WTC11 (cell line): ENCODE measurements at regions not wholly inside any gene's neighbourhood (a gene's known extent, or its start where the extent isn't known, plus 50 kb on each side); places are given as distances from the start of the nearest gene placed in this dataset.

Source experiments
- ATAC-seq: fragments of 200-7000 bp; cut with Tn5 transposase; 2 replicates; pipeline ENCODE4 v1.10.0; 2021; ENCODE audit warnings: mild to moderate bottlenecking, moderate library complexity
- CTCF ChIA-PET: fragments of 300-600 bp; sonication (Branson Sonifier 250); formaldehyde crosslinking; loops from one replicate; lab custom pipeline; 2021; ENCODE audit warnings: antibody characterized with exemption; lab: Charles Lee
- POLR2A ChIA-PET: fragments of 350-600 bp; sonication (Branson Sonifier 250); formaldehyde crosslinking; loops from one replicate; lab custom pipeline; 2021; ENCODE audit warnings: antibody characterized with exemption; lab: Charles Lee
- DNase-seq: peaks from one replicate; pipeline ENCODE4 v3.0.0; 2021; ENCODE audit warnings: low spot score
- H3K27ac Mint-ChIP-seq: 2 replicates; pipeline ENCODE4 v1.8.0; 2021; ENCODE audit warnings: mixed read lengths
- H3K27me3 Mint-ChIP-seq: 2 replicates; pipeline ENCODE4 v1.8.0; 2021; ENCODE audit warnings: low read depth, mild to moderate bottlenecking, moderate library complexity, mixed read lengths
- H3K36me3 Mint-ChIP-seq: 2 replicates; pipeline ENCODE4 v1.8.0; 2021; ENCODE audit warnings: mixed read lengths
- H3K4me1 Mint-ChIP-seq: 2 replicates; pipeline ENCODE4 v1.8.0; 2022; ENCODE audit warnings: mixed read lengths
- H3K4me3 Mint-ChIP-seq: 2 replicates; pipeline ENCODE4 v1.8.0; 2021; ENCODE audit warnings: mild to moderate bottlenecking, moderate library complexity, mixed read lengths
- H3K9me3 Mint-ChIP-seq: 2 replicates; pipeline ENCODE4 v1.8.0; 2021; ENCODE audit warnings: mixed read lengths
- ESRRA ChIP-seq: sonication (generic); formaldehyde crosslinking; IDR thresholded peaks from 2 replicates; pipeline ENCODE4 v1.8.1; 2022; ENCODE audit warnings: mild to moderate bottlenecking, missing genetic modification reagents, borderline replicate concordance
- GTF2I ChIP-seq: fragments of 250-450 bp; sonication (Bioruptor Pico); conservative IDR thresholded peaks from 2 replicates; pipeline ENCODE4 v1.4.0; 2021; ENCODE audit warnings: mild to moderate bottlenecking
- HMGA2 ChIP-seq: fragments of 250-450 bp; sonication (Bioruptor Pico); IDR thresholded peaks from 2 replicates; pipeline ENCODE4 v1.4.0; 2021; ENCODE audit warnings: mild to moderate bottlenecking, moderate library complexity
- JUN ChIP-seq: sonication (generic); formaldehyde crosslinking; IDR thresholded peaks from 2 replicates; pipeline ENCODE4 v1.8.0; 2023; ENCODE audit warnings: mild to moderate bottlenecking, missing genetic modification reagents
- NFYB ChIP-seq: sonication (generic); formaldehyde crosslinking; conservative IDR thresholded peaks from 2 replicates; pipeline ENCODE4 v1.8.0; 2022; ENCODE audit warnings: low read depth, missing genetic modification reagents
- TEAD4 ChIP-seq: sonication (generic); formaldehyde crosslinking; IDR thresholded peaks from 2 replicates; pipeline ENCODE4 v1.8.0; 2022; ENCODE audit warnings: mild to moderate bottlenecking, missing genetic modification reagents
- ZNF138 ChIP-seq: sonication (generic); formaldehyde crosslinking; conservative IDR thresholded peaks from 2 replicates; pipeline ENCODE4 v1.8.1; 2022; ENCODE audit warnings: mild to moderate bottlenecking, moderate library complexity, missing genetic modification reagents
- ZNF263 ChIP-seq: sonication (generic); formaldehyde crosslinking; IDR thresholded peaks from 2 replicates; pipeline ENCODE4 v1.8.1; 2022; ENCODE audit warnings: low read depth, mild to moderate bottlenecking, moderate library complexity, missing genetic modification reagents
- TF ChIP-seq, protein P1 (sequence below): sonication (generic); formaldehyde crosslinking; IDR thresholded peaks from 2 replicates; pipeline ENCODE4 v1.8.1; 2023; ENCODE audit warnings: mild to moderate bottlenecking, missing genetic modification reagents, moderate library complexity
- TF ChIP-seq, protein P2 (sequence below): sonication (generic); formaldehyde crosslinking; IDR thresholded peaks from 2 replicates; pipeline ENCODE4 v1.8.0; 2022; ENCODE audit warnings: missing genetic modification reagents
- TF ChIP-seq, protein P3 (sequence below): fragments of 250-450 bp; sonication (Bioruptor Pico); conservative IDR thresholded peaks from 2 replicates; pipeline ENCODE4 v1.9.0; 2021; ENCODE audit warnings: mild to moderate bottlenecking
- TF ChIP-seq, protein P4 (sequence below): sonication (generic); formaldehyde crosslinking; IDR thresholded peaks from 2 replicates; pipeline ENCODE4 v1.8.0; 2023; ENCODE audit warnings: mild to moderate bottlenecking, missing genetic modification reagents
- TF ChIP-seq, protein P5 (sequence below): fragments of 250-450 bp; sonication (Bioruptor Pico); IDR thresholded peaks from 2 replicates; pipeline ENCODE4 v1.8.0; 2021; ENCODE audit warnings: mild to moderate bottlenecking
- TF ChIP-seq, protein P6 (sequence below): sonication (generic); formaldehyde crosslinking; IDR thresholded peaks from 2 replicates; pipeline ENCODE4 v1.8.1; 2022; ENCODE audit warnings: missing genetic modification reagents, borderline replicate concordance

DNA sequence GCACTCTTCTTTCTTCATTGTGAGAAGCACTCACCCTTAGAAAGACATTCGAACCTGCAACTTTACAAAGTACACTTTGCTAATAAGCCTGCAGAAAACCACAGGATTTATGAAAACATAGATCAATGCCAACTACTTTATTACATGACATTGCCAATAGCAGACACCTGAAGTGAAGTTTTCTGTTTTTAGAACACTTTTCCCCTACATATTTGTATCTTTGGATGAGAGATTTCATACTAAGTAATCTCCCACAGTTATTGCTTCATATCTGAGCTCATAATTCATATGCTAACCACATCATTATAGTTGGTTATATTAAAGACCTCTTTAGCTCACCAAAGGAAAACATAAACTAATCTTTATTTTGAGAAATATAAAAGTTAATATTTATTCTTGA lies 276.5 kb upstream of the CTSO start:
- ATAC-seq (no peak), DNase-seq (no peak)
- no peaks in the 10 kb centered on the region for H3K36me3 Mint-ChIP-seq
- no peak overlapping the region for H3K4me3 Mint-ChIP-seq
- H3K27me3 Mint-ChIP-seq = no peaks in the 10 kb centered on the region
- no peaks in the 10 kb centered on the region for H3K4me1 Mint-ChIP-seq
- ChIA-PET CTCF (no interaction called here), POLR2A (no interaction called here)
- no peaks in the 10 kb centered on the region for H3K9me3 Mint-ChIP-seq
- TF ChIP-seq HMGA2 (no peak), GTF2I (CRISPR knock-in tag) (no peak), ZNF263 (CRISPR knock-in tag) (no peak)
- TF ChIP-seq, protein P1, sequence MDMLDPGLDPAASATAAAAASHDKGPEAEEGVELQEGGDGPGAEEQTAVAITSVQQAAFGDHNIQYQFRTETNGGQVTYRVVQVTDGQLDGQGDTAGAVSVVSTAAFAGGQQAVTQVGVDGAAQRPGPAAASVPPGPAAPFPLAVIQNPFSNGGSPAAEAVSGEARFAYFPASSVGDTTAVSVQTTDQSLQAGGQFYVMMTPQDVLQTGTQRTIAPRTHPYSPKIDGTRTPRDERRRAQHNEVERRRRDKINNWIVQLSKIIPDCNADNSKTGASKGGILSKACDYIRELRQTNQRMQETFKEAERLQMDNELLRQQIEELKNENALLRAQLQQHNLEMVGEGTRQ (CRISPR knock-in tag) = no peak
- TF ChIP-seq, protein P2, sequence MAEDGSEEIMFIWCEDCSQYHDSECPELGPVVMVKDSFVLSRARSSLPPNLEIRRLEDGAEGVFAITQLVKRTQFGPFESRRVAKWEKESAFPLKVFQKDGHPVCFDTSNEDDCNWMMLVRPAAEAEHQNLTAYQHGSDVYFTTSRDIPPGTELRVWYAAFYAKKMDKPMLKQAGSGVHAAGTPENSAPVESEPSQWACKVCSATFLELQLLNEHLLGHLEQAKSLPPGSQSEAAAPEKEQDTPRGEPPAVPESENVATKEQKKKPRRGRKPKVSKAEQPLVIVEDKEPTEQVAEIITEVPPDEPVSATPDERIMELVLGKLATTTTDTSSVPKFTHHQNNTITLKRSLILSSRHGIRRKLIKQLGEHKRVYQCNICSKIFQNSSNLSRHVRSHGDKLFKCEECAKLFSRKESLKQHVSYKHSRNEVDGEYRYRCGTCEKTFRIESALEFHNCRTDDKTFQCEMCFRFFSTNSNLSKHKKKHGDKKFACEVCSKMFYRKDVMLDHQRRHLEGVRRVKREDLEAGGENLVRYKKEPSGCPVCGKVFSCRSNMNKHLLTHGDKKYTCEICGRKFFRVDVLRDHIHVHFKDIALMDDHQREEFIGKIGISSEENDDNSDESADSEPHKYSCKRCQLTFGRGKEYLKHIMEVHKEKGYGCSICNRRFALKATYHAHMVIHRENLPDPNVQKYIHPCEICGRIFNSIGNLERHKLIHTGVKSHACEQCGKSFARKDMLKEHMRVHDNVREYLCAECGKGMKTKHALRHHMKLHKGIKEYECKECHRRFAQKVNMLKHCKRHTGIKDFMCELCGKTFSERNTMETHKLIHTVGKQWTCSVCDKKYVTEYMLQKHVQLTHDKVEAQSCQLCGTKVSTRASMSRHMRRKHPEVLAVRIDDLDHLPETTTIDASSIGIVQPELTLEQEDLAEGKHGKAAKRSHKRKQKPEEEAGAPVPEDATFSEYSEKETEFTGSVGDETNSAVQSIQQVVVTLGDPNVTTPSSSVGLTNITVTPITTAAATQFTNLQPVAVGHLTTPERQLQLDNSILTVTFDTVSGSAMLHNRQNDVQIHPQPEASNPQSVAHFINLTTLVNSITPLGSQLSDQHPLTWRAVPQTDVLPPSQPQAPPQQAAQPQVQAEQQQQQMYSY (CRISPR knock-in tag) = no peak
- TF ChIP-seq, protein P3, sequence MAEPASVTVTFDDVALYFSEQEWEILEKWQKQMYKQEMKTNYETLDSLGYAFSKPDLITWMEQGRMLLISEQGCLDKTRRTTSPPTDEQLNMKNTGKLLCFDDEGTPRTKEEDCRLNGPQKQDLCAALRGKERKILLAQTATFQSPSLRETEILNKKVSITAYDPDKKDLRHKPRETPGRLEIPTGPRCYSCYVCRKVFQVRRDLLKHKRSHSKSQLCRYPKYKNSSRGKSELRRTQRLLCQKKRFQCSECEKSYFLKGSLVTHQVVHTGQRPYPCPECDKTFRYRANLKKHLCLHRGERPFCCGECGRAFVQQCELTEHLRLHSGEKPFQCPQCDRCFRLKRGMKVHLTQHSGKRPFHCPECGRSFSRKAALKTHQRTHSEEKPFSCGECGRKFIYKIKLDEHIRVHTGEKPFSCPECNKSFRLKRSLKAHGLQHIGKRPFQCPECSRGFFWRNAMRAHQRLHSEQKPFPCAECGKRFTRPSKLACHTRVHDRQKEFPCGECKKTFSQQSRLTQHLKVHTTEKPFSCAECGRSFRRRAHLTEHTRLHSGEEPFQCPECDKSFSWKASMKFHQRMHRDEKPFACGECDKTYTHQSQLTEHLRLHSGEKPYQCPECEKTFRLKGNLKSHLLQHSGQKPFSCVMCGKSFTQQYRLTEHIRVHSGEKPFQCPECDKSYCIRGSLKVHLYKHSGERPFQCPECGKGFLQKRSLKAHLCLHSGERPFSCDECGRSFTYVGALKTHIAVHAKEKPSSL = no peak
- H3K27ac Mint-ChIP-seq = no peak overlapping the region

DNA sequence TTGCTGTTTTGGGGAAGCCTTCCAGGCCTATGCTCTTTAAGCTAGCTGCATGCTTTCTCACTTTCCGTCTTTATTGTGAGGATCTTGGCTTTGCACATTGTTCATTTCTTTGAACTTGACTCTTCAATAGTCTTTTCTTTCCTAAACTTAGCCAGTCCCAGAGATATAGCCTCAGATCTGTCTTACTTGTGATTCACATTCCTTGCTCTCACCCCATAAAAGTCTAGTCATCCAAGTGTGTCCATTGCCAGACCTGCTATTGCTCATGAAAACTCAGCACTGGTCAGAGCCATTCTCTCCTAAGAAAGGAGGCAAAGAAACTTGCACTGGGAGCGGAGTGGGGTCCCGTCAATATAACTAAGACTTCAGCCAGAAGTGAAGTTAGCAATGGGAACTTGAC lies 275.0 kb upstream of the CTSO start:
- TF ChIP-seq, protein P4, sequence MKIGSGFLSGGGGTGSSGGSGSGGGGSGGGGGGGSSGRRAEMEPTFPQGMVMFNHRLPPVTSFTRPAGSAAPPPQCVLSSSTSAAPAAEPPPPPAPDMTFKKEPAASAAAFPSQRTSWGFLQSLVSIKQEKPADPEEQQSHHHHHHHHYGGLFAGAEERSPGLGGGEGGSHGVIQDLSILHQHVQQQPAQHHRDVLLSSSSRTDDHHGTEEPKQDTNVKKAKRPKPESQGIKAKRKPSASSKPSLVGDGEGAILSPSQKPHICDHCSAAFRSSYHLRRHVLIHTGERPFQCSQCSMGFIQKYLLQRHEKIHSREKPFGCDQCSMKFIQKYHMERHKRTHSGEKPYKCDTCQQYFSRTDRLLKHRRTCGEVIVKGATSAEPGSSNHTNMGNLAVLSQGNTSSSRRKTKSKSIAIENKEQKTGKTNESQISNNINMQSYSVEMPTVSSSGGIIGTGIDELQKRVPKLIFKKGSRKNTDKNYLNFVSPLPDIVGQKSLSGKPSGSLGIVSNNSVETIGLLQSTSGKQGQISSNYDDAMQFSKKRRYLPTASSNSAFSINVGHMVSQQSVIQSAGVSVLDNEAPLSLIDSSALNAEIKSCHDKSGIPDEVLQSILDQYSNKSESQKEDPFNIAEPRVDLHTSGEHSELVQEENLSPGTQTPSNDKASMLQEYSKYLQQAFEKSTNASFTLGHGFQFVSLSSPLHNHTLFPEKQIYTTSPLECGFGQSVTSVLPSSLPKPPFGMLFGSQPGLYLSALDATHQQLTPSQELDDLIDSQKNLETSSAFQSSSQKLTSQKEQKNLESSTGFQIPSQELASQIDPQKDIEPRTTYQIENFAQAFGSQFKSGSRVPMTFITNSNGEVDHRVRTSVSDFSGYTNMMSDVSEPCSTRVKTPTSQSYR = no peak
- TF ChIP-seq TEAD4 (CRISPR knock-in tag) (no peak), NFYB (CRISPR knock-in tag) (no peak)
- TF ChIP-seq, protein P5, sequence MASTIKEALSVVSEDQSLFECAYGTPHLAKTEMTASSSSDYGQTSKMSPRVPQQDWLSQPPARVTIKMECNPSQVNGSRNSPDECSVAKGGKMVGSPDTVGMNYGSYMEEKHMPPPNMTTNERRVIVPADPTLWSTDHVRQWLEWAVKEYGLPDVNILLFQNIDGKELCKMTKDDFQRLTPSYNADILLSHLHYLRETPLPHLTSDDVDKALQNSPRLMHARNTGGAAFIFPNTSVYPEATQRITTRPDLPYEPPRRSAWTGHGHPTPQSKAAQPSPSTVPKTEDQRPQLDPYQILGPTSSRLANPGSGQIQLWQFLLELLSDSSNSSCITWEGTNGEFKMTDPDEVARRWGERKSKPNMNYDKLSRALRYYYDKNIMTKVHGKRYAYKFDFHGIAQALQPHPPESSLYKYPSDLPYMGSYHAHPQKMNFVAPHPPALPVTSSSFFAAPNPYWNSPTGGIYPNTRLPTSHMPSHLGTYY = no peak
- TF ChIP-seq, protein P1 (CRISPR knock-in tag) = no peak
- TF ChIP-seq, all 79 proteins: peak for 0
- DNase-seq = no peak
- H3K4me1 Mint-ChIP-seq = no peaks in the 10 kb centered on the region
- no peaks in the 10 kb centered on the region for H3K27me3 Mint-ChIP-seq
- no peak overlapping the region for H3K4me3 Mint-ChIP-seq
- CTCF ChIA-PET = no interaction called here
- H3K27ac Mint-ChIP-seq = no peak overlapping the region
- POLR2A ChIA-PET = no interaction called here
- H3K9me3 Mint-ChIP-seq = no peaks in the 10 kb centered on the region
- no peaks in the 10 kb centered on the region for H3K36me3 Mint-ChIP-seq
- ATAC-seq = no peak

DNA sequence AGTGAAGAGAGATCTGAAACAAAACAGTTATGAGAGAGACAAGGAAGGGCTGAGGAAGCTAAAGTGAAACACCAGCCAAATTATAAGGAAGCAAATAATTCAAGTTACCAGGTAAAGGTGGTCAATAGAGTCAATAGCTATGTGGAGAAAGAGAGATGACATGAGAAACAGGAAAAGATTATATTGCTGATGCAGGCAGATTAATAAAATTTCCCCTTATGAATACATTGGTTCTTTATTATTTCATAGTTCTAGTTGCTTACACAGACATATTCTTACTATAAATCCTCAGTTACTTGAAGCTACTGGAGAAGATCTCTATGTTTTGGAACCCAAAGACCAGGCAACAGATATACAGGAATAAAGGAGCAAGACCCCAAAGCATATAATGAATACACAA lies 273.7 kb upstream of the CTSO start:
- no peaks in the 10 kb centered on the region for H3K9me3 Mint-ChIP-seq
- H3K27ac Mint-ChIP-seq = no peak overlapping the region
- H3K36me3 Mint-ChIP-seq = no peaks in the 10 kb centered on the region
- DNase-seq = no peak
- H3K4me1 Mint-ChIP-seq = no peaks in the 10 kb centered on the region
- POLR2A ChIA-PET = interaction anchor here (1.2 kb wide), 1 partner anchor 86 kb away, joined by 3 read pairs; no protein-coding TSS in a partner anchor
- ATAC-seq = no peak
- CTCF ChIA-PET = no interaction called here
- no peaks in the 10 kb centered on the region for H3K27me3 Mint-ChIP-seq
- no peak overlapping the region for H3K4me3 Mint-ChIP-seq
- TF ChIP-seq ESRRA (CRISPR knock-in tag) (no peak), NFYB (CRISPR knock-in tag) (no peak), ZNF138 (no peak), JUN (no peak)
- TF ChIP-seq, protein P2 (CRISPR knock-in tag) = no peak
- TF ChIP-seq, protein P6, sequence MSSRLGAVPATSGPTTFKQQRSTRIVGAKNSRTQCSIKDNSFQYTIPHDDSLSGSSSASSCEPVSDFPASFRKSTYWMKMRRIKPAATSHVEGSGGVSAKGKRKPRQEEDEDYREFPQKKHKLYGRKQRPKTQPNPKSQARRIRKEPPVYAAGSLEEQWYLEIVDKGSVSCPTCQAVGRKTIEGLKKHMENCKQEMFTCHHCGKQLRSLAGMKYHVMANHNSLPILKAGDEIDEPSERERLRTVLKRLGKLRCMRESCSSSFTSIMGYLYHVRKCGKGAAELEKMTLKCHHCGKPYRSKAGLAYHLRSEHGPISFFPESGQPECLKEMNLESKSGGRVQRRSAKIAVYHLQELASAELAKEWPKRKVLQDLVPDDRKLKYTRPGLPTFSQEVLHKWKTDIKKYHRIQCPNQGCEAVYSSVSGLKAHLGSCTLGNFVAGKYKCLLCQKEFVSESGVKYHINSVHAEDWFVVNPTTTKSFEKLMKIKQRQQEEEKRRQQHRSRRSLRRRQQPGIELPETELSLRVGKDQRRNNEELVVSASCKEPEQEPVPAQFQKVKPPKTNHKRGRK = no peak
